GM21737 (cell line): ENCODE measurements at regions not wholly inside any gene's neighbourhood (a gene's known extent, or its start where the extent isn't known, plus 50 kb on each side); places are given as distances from the start of the nearest gene placed in this dataset.
"Not testable (repeated sequence)": the region's sequence is repeated elsewhere in the genome, so short reads cannot be mapped to it uniquely, and the experiment has no call there.

ENCODE experiments used
- ATAC-seq: cut with Tn5 transposase; IDR thresholded peaks from one replicate; pipeline ENCODE4 v1.9.1; 2021; ENCODE audit warnings: mild to moderate bottlenecking, moderate library complexity; ENCODE audit not compliant: unreplicated experiment

- no peak for ATAC-seq
These were observed 426.2 kb downstream of the BCAT1 start for GRCh38 chr12:24522736-24523135.

- no peak for ATAC-seq
These were observed 429.1 kb downstream of the BCAT1 start for GRCh38 chr12:24519759-24520158.

- no peak for ATAC-seq
These were observed 431.9 kb downstream of the BCAT1 start for GRCh38 chr12:24517000-24517399.

GRCh38 chr12:24510581-24511125 lies 438.2 kb downstream of the BCAT1 start:
- no peak for ATAC-seq

GRCh38 chr12:24507827-24508226 lies 441.1 kb downstream of the BCAT1 start:
- ATAC-seq: no peak

GRCh38 chr12:24505366-24506015 lies 443.4 kb downstream of the BCAT1 start:
- ATAC-seq: no peak

- ATAC-seq: not testable (repeated sequence)
These were observed 445.4 kb downstream of the BCAT1 start for GRCh38 chr12:24503477-24503876.

GRCh38 chr12:24500831-24501230 lies 448.1 kb downstream of the BCAT1 start:
- ATAC-seq: no peak

- no peak for ATAC-seq
These were observed 448.5 kb downstream of the BCAT1 start for GRCh38 chr12:24500421-24500820.

GRCh38 chr12:24499151-24500146 lies 449.5 kb downstream of the BCAT1 start:
- ATAC-seq: no peak

- no peak for ATAC-seq
These were observed 452.1 kb downstream of the BCAT1 start for GRCh38 chr12:24496755-24497154.

GRCh38 chr12:24494401-24494800 lies 454.5 kb downstream of the BCAT1 start:
- no peak for ATAC-seq

GRCh38 chr12:24491968-24492367 lies 456.9 kb downstream of the BCAT1 start:
- no peak for ATAC-seq

- no peak for ATAC-seq
These were observed 459.0 kb downstream of the BCAT1 start for GRCh38 chr12:24489939-24490338.

GRCh38 chr12:24488906-24489619 lies 459.8 kb downstream of the BCAT1 start:
- no peak for ATAC-seq

- ATAC-seq: no peak
These were observed 460.8 kb downstream of the BCAT1 start for GRCh38 chr12:24488091-24488596.

- ATAC-seq: no peak
These were observed 461.3 kb downstream of the BCAT1 start for GRCh38 chr12:24487606-24488005.

GRCh38 chr12:24483732-24484131 lies 465.2 kb downstream of the BCAT1 start:
- no peak for ATAC-seq

- ATAC-seq: no peak
These were observed 465.9 kb downstream of the BCAT1 start for GRCh38 chr12:24482882-24483604.

GRCh38 chr12:24482044-24482443 lies 466.9 kb downstream of the BCAT1 start:
- ATAC-seq: no peak
